GM12878 (cell line): ENCODE measurements at regions not wholly inside any gene's neighbourhood (a gene's known extent, or its start where the extent isn't known, plus 50 kb on each side); places are given as distances from the start of the nearest gene placed in this dataset.

Source experiments
- ATAC-seq: fragments of 200-7000 bp; cut with Tn5 transposase; 3 replicates; pipeline ENCODE4 v1.9.1; 2020; ENCODE audit warnings: mild to moderate bottlenecking, moderate library complexity
- BruUV-seq: library from RNA; stranded (reverse); fragments of 400-500 nt; replicated peaks from 2 replicates; lab custom pipeline; 2021; lab: Mats Ljungman, UMichigan
- CTCF ChIA-PET: fragments of 300-600 bp; sonication (Branson Sonifier 250); formaldehyde crosslinking; extraction: SDS; loops from one replicate; lab custom pipeline; 2021; ENCODE audit warnings: inconsistent platforms; lab: Yijun Ruan, JAX
- POLR2A ChIA-PET: fragments of 350-600 bp; formaldehyde crosslinking; extraction: SDS; loops from one replicate; lab custom pipeline; 2021; ENCODE audit warnings: inconsistent platforms; lab: Charles Lee
- RAD21 ChIA-PET: fragments of 300-600 bp; sonication (Branson Sonifier 250); formaldehyde crosslinking; loops from one replicate; lab custom pipeline; 2023; ENCODE audit warnings: antibody characterized with exemption; ENCODE audit not compliant: unreplicated experiment; lab: Charles Lee
- SMC1A ChIA-PET: fragments of 300-600 bp; sonication (Branson Sonifier 250); formaldehyde crosslinking; loops from one replicate; lab custom pipeline; 2023; ENCODE audit not compliant: unreplicated experiment, uncharacterized antibody; lab: Charles Lee
- DNase-seq: peaks from one replicate; pipeline ENCODE4 v3.0.0-alpha.2; 2011; ENCODE audit warnings: low read depth, low spot score
- FAIRE-seq: peaks from 3 replicates; lab custom pipeline; 2011; peaks lifted over from hg19 to GRCh38; lab: Jason Lieb, UNC
- H2AFZ ChIP-seq: 2 replicates; pipeline ENCODE4 v1.6.0; 2011; ENCODE audit warnings: low read depth, low read length, control low read depth; ENCODE audit not compliant: control insufficient read depth
- H3K27ac ChIP-seq: 2 replicates; pipeline ENCODE4 v1.5.1; 2011; ENCODE audit warnings: control low read depth; ENCODE audit not compliant: control insufficient read depth, insufficient read depth
- H3K27me3 ChIP-seq, 2 experiments: replicated peaks in 1 of 2; 2 replicates each; pipeline versions ENCODE4 v1.6.0 to v1.6.1; 2011; ENCODE audit warnings: low read length in 1 of 2; ENCODE audit not compliant: control insufficient read depth in 2 of 2, insufficient read depth in 2 of 2
- H3K36me3 ChIP-seq, 2 experiments: 2 replicates each; pipeline ENCODE4 v1.5.1; 2011; ENCODE audit warnings: low read length in 1 of 2; ENCODE audit not compliant: control insufficient read depth in 2 of 2, insufficient read depth in 2 of 2
- H3K4me1 ChIP-seq: 2 replicates; pipeline ENCODE4 v1.6.1; 2011; ENCODE audit warnings: mild to moderate bottlenecking, low read length, moderate library complexity, mixed read lengths; ENCODE audit not compliant: control insufficient read depth, insufficient read depth
- H3K4me2 ChIP-seq: 2 replicates; pipeline ENCODE4 v1.6.0; 2011; ENCODE audit warnings: control low read depth; ENCODE audit not compliant: control insufficient read depth, insufficient read depth
- H3K4me3 ChIP-seq: fragments of 200-600 bp; sonication (generic); 2 replicates; pipeline ENCODE4 v1.5.1; 2016
- H3K79me2 ChIP-seq: 2 replicates; pipeline ENCODE4 v1.6.0; 2011; ENCODE audit warnings: low read length; ENCODE audit not compliant: control insufficient read depth, insufficient read depth
- H3K9ac ChIP-seq: 2 replicates; pipeline ENCODE4 v1.8.0; 2011; ENCODE audit warnings: low read length, control low read depth, mixed read lengths; ENCODE audit not compliant: control insufficient read depth, insufficient read depth
- H3K9me3 ChIP-seq: replicated peaks from 3 replicates; pipeline ENCODE4 v1.5.1; 2011; ENCODE audit warnings: mild to moderate bottlenecking, low read length; ENCODE audit not compliant: control insufficient read depth, insufficient read depth
- H4K20me1 ChIP-seq: 2 replicates; pipeline ENCODE4 v1.6.0; 2011; ENCODE audit not compliant: control insufficient read depth, insufficient read depth
- ATF2 ChIP-seq: IDR thresholded peaks from 2 replicates; pipeline ENCODE4 v1.6.1; 2012; ENCODE audit warnings: low read length, inconsistent platforms
- BRCA1 ChIP-seq: IDR thresholded peaks from 2 replicates; pipeline ENCODE4 v1.6.1; 2011; ENCODE audit warnings: low read depth, low read length, improper control_type of control experiment
- EGR1 ChIP-seq, 2 experiments: IDR thresholded peaks; 1 replicate in 1 of 2; 2 replicates in 1 of 2; pipeline ENCODE4 v1.6.1; 2011 to 2012; ENCODE audit warnings: low read depth in 2 of 2, low read length in 2 of 2, borderline replicate concordance in 1 of 2, mild to moderate bottlenecking in 1 of 2, moderate library complexity in 1 of 2
- EZH2 ChIP-seq: IDR thresholded peaks from 2 replicates; pipeline ENCODE4 v1.6.1; 2012; ENCODE audit warnings: low read depth, mild to moderate bottlenecking, control low read depth, inconsistent platforms, low read length, borderline replicate concordance; ENCODE audit not compliant: control insufficient read depth
- NFYA ChIP-seq: IDR thresholded peaks from 2 replicates; pipeline ENCODE4 v1.6.1; 2011; ENCODE audit warnings: low read depth, mild to moderate bottlenecking, low read length, improper control_type of control experiment, borderline replicate concordance
- SMAD5 ChIP-seq: IDR thresholded peaks from 2 replicates; pipeline ENCODE4 v1.6.1; 2016; ENCODE audit warnings: antibody characterized with exemption, low read depth
- SP1 ChIP-seq: IDR thresholded peaks from one replicate; pipeline ENCODE4 v1.6.1; 2011; ENCODE audit warnings: low read depth, low read length
- SREBF2 ChIP-seq: IDR thresholded peaks from 2 replicates; pipeline ENCODE4 v1.6.1; 2012; ENCODE audit warnings: mild to moderate bottlenecking, low read length
- SUZ12 ChIP-seq: fragments of 200-600 bp; sonication (generic); IDR thresholded peaks from one replicate; pipeline ENCODE4 v1.6.1; 2018; ENCODE audit warnings: antibody characterized with exemption, mild to moderate bottlenecking; ENCODE audit not compliant: unreplicated experiment
- TCF7 ChIP-seq: IDR thresholded peaks from 2 replicates; pipeline ENCODE4 v1.6.1; 2014; ENCODE audit warnings: antibody characterized with exemption, borderline replicate concordance
- ZNF592 ChIP-seq: fragments of 450-650 bp; IDR thresholded peaks from 2 replicates; pipeline ENCODE4 v1.6.1; 2017; ENCODE audit warnings: mild to moderate bottlenecking, moderate library complexity
- WGBS: methylation state at CpG from one replicate; pipeline ENCODE4 v1.1.6; 2016; ENCODE audit warnings: low lambda C conversion rate; ENCODE audit not compliant: insufficient replicate concordance, insufficient coverage; ENCODE audit errors: missing lambda C conversion rate; 5-methylcytosine and 5-hydroxymethylcytosine counted together
- in situ Hi-C: fragments of 300-500 bp; cut with MboI; formaldehyde crosslinking; loops from 9 replicates; pipeline ENCODE4 v1.14.3; 2018; ENCODE audit warnings: mixed read lengths
- intact Hi-C: fragments of 100-400 bp; cut with micrococcal nuclease; formaldehyde crosslinking; loops from one replicate; pipeline ENCODE4 v1.14.2; 2022; ENCODE audit not compliant: unreplicated experiment
- TF ChIP-seq, protein P1 (sequence below): fragments of 450-650 bp; formaldehyde crosslinking; IDR thresholded peaks from 2 replicates; pipeline ENCODE4 v1.4.0; 2020; ENCODE audit warnings: mild to moderate bottlenecking, moderate library complexity

DNA sequence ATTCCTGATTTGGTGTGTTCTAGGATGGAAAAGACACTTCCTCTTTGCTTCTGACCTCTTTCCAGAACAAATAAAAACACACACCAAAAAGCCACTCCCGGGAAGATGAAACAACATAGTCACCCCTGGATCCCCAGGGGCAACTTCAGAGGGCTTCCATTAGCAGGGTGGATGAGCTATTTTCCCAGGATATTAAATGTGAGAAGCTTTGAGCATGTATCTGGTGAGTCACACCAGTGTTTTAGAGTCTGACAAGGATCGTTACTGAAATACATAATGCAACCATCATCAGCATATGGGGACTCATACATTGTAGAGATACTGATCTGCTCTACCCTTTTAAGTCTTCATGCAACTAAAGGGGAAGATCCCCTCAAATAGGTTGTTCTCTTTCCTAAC lies 115.5 kb upstream of the ZNF438 start (continued):
- TF ChIP-seq, protein P1, sequence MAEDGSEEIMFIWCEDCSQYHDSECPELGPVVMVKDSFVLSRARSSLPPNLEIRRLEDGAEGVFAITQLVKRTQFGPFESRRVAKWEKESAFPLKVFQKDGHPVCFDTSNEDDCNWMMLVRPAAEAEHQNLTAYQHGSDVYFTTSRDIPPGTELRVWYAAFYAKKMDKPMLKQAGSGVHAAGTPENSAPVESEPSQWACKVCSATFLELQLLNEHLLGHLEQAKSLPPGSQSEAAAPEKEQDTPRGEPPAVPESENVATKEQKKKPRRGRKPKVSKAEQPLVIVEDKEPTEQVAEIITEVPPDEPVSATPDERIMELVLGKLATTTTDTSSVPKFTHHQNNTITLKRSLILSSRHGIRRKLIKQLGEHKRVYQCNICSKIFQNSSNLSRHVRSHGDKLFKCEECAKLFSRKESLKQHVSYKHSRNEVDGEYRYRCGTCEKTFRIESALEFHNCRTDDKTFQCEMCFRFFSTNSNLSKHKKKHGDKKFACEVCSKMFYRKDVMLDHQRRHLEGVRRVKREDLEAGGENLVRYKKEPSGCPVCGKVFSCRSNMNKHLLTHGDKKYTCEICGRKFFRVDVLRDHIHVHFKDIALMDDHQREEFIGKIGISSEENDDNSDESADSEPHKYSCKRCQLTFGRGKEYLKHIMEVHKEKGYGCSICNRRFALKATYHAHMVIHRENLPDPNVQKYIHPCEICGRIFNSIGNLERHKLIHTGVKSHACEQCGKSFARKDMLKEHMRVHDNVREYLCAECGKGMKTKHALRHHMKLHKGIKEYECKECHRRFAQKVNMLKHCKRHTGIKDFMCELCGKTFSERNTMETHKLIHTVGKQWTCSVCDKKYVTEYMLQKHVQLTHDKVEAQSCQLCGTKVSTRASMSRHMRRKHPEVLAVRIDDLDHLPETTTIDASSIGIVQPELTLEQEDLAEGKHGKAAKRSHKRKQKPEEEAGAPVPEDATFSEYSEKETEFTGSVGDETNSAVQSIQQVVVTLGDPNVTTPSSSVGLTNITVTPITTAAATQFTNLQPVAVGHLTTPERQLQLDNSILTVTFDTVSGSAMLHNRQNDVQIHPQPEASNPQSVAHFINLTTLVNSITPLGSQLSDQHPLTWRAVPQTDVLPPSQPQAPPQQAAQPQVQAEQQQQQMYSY (CRISPR knock-in tag): no peak
- no peak for TF ChIP-seq EZH2
- TF ChIP-seq BRCA1: no peak
- no peak for TF ChIP-seq EGR1 (IDR thresholded peaks at IDR 0.05; ENCODE audit: borderline replicate concordance in 1 of 2, low read depth in 2 of 2, low read length in 2 of 2)
- TF ChIP-seq SMAD5: no peak
- TF ChIP-seq ATF2: no peak
- no peak for TF ChIP-seq SUZ12

- ChIA-PET CTCF (interaction anchor here (1.0 to 1.2 kb wide), 2 partner anchors 11 to 54 kb away, joined by 3 to 4 read pairs; no protein-coding TSS in a partner anchor), SMC1A (no interaction called here), POLR2A (no interaction called here), RAD21 (interaction anchor here (1.2 kb wide), 1 partner anchor 363 kb away, joined by 3 read pairs; no protein-coding TSS in a partner anchor)
- Histone ChIP-seq H3K27me3 (no peaks in the 10 kb centered on the region), H3K4me1 (peaks cover 4% of the 10 kb centered on the region; the same call in 1 of the 2 replicates), H3K27ac (no peak overlapping the region), H2AFZ (no peak overlapping the region), H3K9me3 (no peaks in the 10 kb centered on the region), H4K20me1 (no peaks in the 10 kb centered on the region), H3K79me2 (no peaks in the 10 kb centered on the region), H3K4me3 (no peak overlapping the region), H3K4me2 (no peak overlapping the region), H3K36me3 (no peaks in the 10 kb centered on the region), H3K9ac (no peak overlapping the region)
- intact Hi-C loops: no loop called here
- no peak for DNase-seq
- 74% methylated on average over 4 of the region's 4 CpGs for whole genome bisulfite sequencing
- in situ Hi-C loops: no loop called here
- ATAC-seq: no peak
- no peak for FAIRE-seq
- no TSS peak for BruUV-seq
- TF ChIP-seq SREBF2: no peak
- no peak for TF ChIP-seq ZNF592
- TF ChIP-seq SP1: no peak
- TF ChIP-seq TCF7: no peak
- TF ChIP-seq NFYA: no peak
Measured at GRCh38 chr10:31148951-31149350, 117.3 kb upstream of the ZNF438 start.
